ENCODE measurements at regions not wholly inside any gene's neighbourhood (a gene's known extent, or its start where the extent isn't known, plus 50 kb on each side); places are given as distances from the start of the nearest gene placed in this dataset.
A peak's percentile ranks its signal among the peaks of the same experiment; 100 is the strongest.

DNA sequence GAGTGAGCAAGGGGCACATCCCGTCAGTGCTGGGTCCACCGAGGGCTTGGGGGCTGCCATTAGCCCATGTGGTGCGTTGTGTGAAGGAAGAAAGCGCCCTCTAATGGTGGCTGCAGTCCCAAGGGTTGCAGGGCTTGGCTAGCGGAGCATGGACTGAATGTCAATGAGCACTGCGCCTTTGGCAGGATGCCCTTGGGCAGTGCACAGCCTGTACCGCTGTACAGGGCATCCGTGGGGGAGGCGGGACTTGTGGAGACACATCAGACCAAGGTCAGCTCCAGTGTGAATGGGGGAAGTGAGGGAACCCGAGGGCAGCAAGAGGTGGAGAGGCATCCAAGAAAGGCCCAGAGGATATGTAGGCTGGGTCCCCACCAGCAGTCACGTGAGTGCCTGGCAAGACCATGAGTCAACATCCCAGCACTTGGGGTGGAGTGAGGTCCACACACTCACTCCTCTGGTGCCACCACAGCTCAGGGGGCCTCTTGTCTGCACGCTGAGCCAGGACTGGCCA lies 75.5 kb upstream of the MED9 start:
- H3K36me3 ChIP-seq (replicated peaks in 1 of 2): no peaks in the 10 kb centered on the region
- intact Hi-C loops (cut with DNase I): no loop called here
- no peaks in the 10 kb centered on the region for H3K9me3 ChIP-seq (replicated peaks in 1 of 3)
- no peaks in the 10 kb centered on the region for H3K27me3 ChIP-seq
- peak in 4 of 7 donors; percentile 54 to 68 (median 63) for DNase-seq
- 54 to 61% (median 56%) methylated on average over 8 to 12 of the region's 12 CpGs for WGBS, 4 donors
- no peak for TF ChIP-seq POLR2A (IDR thresholded peaks at IDR 0.05)
- TF ChIP-seq, protein P1, sequence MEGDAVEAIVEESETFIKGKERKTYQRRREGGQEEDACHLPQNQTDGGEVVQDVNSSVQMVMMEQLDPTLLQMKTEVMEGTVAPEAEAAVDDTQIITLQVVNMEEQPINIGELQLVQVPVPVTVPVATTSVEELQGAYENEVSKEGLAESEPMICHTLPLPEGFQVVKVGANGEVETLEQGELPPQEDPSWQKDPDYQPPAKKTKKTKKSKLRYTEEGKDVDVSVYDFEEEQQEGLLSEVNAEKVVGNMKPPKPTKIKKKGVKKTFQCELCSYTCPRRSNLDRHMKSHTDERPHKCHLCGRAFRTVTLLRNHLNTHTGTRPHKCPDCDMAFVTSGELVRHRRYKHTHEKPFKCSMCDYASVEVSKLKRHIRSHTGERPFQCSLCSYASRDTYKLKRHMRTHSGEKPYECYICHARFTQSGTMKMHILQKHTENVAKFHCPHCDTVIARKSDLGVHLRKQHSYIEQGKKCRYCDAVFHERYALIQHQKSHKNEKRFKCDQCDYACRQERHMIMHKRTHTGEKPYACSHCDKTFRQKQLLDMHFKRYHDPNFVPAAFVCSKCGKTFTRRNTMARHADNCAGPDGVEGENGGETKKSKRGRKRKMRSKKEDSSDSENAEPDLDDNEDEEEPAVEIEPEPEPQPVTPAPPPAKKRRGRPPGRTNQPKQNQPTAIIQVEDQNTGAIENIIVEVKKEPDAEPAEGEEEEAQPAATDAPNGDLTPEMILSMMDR (IDR thresholded peaks at IDR 0.05): no peak
- no peak overlapping the region for H3K27ac ChIP-seq
- no peak overlapping the region for H3K4me3 ChIP-seq
- peaks cover 0 to 6% of the 10 kb centered on the region in 2 donors for H3K4me1 ChIP-seq (replicated peaks in 1 of 2)

DNA sequence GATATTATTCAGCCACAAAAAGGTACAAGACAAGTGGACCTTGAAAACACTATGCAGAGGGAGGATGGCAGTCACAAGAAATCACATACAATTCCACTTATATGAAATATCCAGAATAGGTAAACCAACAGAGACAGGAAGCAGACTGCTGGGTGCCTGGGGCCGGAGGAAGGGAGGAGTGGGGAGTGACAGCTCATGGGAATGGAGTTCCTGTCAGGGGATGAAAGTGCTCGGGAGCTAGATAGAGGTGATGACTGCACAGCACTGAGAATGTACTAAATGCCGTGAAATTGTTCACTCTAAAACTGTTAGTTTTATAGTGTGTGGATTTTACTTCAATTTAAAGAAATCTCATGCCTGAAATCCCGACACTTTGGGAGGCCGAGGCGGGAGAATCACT lies 74.2 kb upstream of the MED9 start:
- WGBS, 4 donors: 73 to 88% (median 81%) methylated on average over 6 of the region's 6 CpGs
- Histone ChIP-seq H3K4me1 (replicated peaks in 1 of 2) (peaks cover 0 to 7% of the 10 kb centered on the region in 2 donors), H3K27me3 (no peaks in the 10 kb centered on the region), H3K9me3 (replicated peaks in 1 of 3) (no peaks in the 10 kb centered on the region), H3K36me3 (replicated peaks in 1 of 2) (no peaks in the 10 kb centered on the region), H3K4me3 (no peak overlapping the region), H3K27ac (no peak overlapping the region)
- TF ChIP-seq, protein P1 (IDR thresholded peaks at IDR 0.05): no peak
- TF ChIP-seq POLR2A (IDR thresholded peaks at IDR 0.05): no peak
- DNase-seq: no peak
- intact Hi-C loops (cut with DNase I): no loop called here

DNA sequence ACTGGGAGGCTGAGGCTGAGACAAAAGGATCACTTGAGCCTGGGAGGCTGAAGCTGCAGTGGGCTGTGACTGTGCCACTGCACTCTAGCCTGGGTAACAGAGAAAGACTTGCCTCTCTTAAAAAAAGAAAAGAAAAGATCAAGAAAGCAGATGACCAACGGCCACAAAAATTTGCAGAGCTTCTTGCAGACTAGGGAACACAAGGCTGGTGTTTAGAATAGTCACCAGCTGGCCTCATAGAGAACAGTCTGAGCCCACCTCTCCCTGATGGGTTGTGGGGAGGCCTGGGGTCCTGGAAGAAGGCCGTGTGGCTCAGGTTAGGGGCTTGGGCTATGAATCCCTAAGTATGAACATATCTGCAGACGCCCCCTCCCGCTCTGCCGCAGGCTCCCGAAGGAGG lies 73.7 kb upstream of the MED9 start:
- Histone ChIP-seq H3K9me3 (replicated peaks in 1 of 3) (no peaks in the 10 kb centered on the region), H3K27me3 (no peaks in the 10 kb centered on the region), H3K36me3 (replicated peaks in 1 of 2) (no peaks in the 10 kb centered on the region), H3K4me1 (replicated peaks in 1 of 2) (peaks cover 0 to 10% of the 10 kb centered on the region in 2 donors), H3K4me3 (no peak overlapping the region), H3K27ac (no peak overlapping the region)
- DNase-seq: no peak
- TF ChIP-seq POLR2A (IDR thresholded peaks at IDR 0.05): no peak
- TF ChIP-seq, protein P1 (IDR thresholded peaks at IDR 0.05): no peak
- WGBS, 4 donors: 61 to 76% (median 70%) methylated on average over 6 of the region's 6 CpGs
- intact Hi-C loops (cut with DNase I): no loop called here

DNA sequence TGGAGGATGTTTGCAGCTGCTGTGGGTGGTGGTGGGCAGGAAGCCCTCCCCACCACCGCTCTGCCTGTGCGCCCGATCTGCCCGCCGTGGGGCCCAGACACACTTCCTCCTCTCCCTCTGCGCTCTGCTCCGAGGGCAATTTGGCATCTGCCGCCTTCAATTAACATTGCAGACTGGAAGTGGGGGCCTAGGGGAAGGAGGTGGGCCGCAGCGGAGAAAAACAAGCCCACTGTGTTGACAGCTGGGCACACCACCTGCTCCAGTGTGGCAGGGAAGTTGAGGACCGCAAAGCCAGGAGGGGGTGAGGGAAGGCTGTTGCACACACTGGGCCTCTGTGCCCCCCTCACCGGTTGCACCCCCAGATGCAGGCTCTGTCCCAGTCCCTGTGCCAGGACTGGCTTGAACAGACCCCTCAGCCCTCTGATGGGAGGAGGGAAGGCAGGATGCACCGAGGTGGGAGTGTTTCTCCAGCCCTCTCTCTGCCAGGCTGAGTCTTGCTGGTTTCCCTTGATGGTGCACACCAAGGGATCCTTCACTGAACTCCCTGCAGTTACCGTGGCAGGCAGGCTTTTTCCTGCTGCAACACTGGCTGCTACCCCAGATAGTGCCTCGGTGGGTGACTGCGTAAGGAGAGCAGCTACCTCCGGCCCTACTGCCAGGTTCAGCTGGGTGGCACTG lies 72.8 kb upstream of the MED9 start:
- no peak for DNase-seq
- Histone ChIP-seq H3K36me3 (replicated peaks in 1 of 2) (no peaks in the 10 kb centered on the region), H3K4me1 (replicated peaks in 1 of 2) (peaks cover 0 to 13% of the 10 kb centered on the region in 2 donors), H3K9me3 (replicated peaks in 1 of 3) (no peaks in the 10 kb centered on the region), H3K27ac (no peak overlapping the region), H3K4me3 (no peak overlapping the region), H3K27me3 (no peaks in the 10 kb centered on the region)
- intact Hi-C loops (cut with DNase I): no loop called here
- TF ChIP-seq POLR2A (IDR thresholded peaks at IDR 0.05): no peak
- TF ChIP-seq, protein P1 (IDR thresholded peaks at IDR 0.05): no peak
- WGBS, 4 donors: 53 to 68% (median 56%) methylated on average over 13 to 17 of the region's 17 CpGs
